NCI-H187 (cell line): ENCODE measurements at regions not wholly inside any gene's neighbourhood (a gene's known extent, or its start where the extent isn't known, plus 50 kb on each side); places are given as distances from the start of the nearest gene placed in this dataset.

Experiments used
- DNase-seq, 2 experiments: peaks; one replicate each; lab custom pipeline; 2025; lab: John Stamatoyannopoulos, UW

GRCh38 chr2:23241611-23242245 lies 143.3 kb upstream of the KLHL29 start:
- DNase-seq, result no peak

DNA sequence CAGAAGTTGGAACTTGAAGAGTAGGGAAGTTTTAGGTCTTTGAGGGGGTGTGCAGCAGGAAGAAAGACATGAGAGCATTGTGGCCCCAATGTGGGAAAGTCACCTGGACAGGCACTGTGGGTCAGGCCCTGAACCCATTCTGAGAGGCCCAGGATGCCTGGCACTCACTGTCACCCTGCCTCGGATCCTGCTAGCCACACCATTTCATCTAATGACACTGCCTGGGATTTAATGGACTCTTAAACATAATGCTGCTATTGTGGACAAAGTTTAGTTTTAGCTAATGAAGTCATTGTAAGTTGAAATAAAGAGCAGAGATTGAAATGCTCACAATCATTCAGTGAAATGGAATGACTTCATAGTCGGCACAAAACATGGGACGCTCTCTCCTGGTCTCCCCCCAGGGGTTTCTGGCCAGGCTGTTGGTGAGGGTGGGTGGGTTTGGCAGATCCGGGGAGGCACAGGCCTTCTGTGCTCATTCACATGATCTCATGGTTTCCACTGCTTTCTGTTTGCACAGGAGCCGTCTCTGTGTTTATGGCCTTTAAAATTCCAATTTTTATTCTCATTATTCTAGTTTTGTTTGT lies 141.8 kb upstream of the KLHL29 start:
- DNase-seq, result no peak

GRCh38 chr2:23244617-23245016 lies 140.4 kb upstream of the KLHL29 start:
- DNase-seq, result no peak

GRCh38 chr2:23246992-23247683 lies 137.8 kb upstream of the KLHL29 start:
- no peak for DNase-seq

- DNase-seq, result no peak
Observed at GRCh38 chr2:23248667-23249066, 136.3 kb upstream of the KLHL29 start.

- DNase-seq, result no peak
Observed at GRCh38 chr2:23249348-23249747, 135.6 kb upstream of the KLHL29 start.

- no peak for DNase-seq
Observed at GRCh38 chr2:23250371-23250770, 134.6 kb upstream of the KLHL29 start.

DNA sequence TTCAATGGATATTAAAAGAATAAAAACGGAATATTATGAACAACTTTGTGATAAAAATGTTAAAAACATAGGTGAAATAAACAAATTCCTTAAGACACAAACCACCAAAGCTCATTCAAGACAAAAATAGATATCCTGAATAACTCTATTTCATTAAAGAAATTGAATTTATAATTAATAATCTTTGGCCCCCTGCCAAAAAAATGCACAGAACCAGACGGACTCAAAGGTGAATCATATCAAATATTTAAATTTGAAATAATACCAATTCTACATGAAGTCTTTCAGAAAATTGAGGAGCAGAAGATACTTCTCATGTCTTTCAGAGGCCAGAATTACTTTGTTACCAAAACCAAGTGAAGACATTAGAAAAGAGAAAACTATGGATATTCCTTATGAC lies 128.3 kb upstream of the KLHL29 start:
- DNase-seq, result no peak

- DNase-seq, result no peak
Observed at GRCh38 chr2:23260621-23261020, 124.4 kb upstream of the KLHL29 start.

GRCh38 chr2:23268467-23269263 lies 116.3 kb upstream of the KLHL29 start:
- DNase-seq, result no peak

GRCh38 chr2:23269747-23270146 lies 115.2 kb upstream of the KLHL29 start:
- no peak for DNase-seq

- no peak for DNase-seq
Observed at GRCh38 chr2:23270810-23271209, 114.2 kb upstream of the KLHL29 start.

GRCh38 chr2:23271230-23271629 lies 113.7 kb upstream of the KLHL29 start:
- no peak for DNase-seq

DNA sequence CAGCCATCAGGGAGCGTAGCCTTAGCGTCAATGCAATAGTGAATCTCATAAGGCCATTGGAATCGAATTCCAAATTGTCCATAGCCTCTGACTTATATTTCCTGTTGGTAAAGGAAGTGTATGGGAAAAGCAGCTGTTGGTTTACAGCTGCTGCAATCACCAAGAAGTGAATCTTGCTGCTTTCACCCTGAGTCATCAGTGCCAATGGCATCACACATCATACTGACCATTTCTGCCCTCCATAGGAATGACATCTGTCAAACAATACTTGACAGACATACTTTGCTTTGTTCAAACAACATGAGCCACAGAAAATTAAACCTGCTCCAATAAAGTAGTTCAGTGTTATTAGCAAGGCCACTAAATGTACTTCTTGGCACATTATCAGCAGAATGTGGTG lies 111.2 kb upstream of the KLHL29 start:
- no peak for DNase-seq

DNA sequence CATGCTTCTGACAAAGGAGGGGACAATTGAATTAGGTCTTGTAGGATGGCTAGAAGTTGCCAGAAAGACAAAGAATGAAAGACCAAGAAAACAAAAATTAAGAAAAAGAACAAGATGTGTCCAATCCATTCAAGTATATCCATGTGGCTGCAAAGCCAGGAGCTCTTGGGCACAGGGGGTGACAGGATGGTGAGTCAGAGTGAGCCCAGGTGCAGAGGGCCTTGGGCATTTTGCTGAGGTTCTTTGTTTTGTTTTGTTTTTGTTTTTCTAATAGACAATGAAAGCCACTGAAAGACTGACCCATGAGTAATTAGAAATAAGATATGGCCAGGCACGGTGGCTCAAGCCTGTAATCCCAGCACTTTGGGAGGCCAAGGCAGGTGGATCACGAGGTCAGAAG lies 104.6 kb upstream of the KLHL29 start:
- DNase-seq, result no peak

- DNase-seq, result no peak
Observed at GRCh38 chr2:23283653-23284052, 101.3 kb upstream of the KLHL29 start.

DNA sequence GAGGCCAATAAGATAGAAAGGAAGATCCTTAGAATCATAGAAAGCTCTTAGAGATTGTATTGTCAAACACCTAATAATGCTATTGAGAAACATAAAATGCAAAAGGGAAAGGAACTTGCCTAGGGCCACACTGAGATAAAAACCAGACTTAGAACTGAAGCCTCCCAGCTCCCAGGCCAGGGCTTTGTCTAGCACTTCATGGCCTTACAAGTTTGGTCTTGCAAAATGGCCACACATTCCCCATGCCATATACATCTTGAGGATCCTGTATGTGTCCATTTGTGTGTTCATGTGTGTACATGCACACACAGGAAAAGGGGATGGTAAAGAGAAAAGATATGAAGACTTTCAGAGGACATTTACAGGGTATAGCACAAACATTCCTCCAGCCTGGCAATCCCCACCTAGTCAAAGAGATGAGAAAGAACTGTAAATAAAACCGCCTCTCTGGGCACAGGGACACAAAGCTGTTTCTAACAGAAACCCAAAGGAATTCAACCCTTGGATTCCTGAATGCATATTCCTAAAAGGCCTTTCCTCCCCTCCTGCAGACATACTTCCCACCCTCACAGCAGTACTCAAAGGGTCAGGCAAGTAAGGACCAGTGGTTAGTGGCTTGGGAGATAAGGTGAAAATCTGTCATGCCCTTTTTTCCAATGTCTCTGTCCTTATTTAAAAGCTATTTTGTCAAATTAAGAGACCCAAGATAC lies 99.7 kb upstream of the KLHL29 start:
- DNase-seq, result no peak

GRCh38 chr2:23286031-23286757 lies 98.8 kb upstream of the KLHL29 start:
- DNase-seq, result no peak

DNA sequence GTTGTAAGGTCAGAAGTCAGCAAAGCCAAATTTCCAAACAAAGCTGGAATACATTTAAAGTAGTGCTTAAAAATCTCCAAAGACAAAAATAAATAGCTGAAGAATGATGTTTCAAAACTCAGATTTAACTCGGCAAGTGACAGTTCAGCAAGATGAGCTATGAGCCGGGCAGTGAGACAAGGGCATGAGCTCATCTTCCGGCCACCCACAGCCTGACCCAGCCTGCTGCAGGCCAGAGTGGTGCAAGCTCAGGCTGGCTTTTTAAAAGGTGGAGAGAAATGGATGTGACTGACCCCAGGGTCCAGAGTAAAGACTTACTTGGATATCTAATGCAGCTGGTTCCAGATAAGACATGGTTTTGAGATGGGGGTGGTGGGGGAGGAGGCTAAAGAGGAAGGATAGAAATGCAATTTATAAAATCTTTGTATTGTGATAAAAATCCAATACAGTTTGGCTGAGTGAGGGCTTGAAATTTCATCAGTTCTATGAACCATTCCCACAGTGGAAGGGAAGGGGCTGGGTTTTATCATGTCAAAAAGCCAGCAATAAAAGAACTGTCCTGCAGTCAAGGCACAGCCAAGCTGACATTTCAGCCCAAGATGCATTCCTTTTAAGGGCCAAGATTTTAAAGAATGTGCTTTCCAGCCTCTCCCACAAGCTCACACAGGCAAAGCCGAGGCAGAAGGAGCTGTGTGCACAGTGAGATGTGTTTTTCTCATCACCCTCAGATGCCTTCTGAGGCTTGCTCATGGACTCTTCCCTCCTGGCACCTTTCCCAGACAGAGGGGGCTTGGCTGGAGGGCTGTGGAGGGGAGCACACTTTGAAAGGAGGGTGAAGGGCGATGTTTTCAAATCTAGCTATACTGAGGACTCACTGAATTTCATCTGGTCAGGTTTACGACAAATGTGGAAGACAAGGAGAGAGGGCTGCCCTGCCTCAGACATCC lies 97.9 kb upstream of the KLHL29 start:
- DNase-seq, result no peak

DNA sequence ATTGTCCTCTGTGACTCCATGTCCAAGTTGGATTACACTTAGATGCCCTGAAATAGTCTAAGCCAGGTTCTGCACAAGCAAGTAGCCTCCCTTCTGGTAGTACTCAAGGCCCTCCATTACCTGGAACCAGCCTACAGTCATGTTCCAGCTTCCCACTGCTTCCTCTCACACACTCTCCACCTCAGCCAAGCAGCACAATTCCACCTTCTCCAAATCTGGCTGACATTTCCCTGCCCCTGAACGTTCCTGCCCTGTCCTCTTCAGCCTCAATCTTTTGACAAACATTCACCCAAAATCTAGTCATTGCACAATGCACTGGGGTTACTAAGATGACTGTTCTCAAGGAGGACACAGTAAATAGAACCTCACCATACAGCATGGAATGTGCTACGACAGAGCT lies 95.3 kb upstream of the KLHL29 start:
- no peak for DNase-seq
